ENCODE measurements at regions not wholly inside any gene's neighbourhood (a gene's known extent, or its start where the extent isn't known, plus 50 kb on each side); places are given as distances from the start of the nearest gene placed in this dataset.

DNA sequence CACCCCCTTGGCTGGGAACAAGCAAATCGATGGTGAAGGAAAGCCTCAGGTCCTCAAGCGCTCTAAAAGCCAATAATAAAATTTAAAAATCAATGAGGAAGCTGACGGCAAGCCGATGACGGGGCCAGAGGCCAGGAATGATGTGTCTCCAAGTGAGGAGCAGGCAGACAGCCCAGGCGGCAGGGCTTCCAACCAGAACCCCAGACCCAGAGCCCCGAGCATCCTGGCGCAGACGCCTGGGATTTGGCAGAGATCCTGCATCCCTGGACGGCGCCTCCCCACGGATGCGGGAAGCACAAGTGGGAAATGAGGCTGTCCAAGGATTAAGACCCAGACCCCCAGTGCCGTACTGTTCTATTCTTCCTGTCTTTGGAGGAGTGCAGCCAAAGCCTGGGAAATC, 123.0 kb upstream of the PROK2 start:
- H3K4me3 ChIP-seq (ENCODE audit: extremely low read depth in 1 of 4, insufficient read depth in 2 of 4, low read depth in 3 of 4, low read length in 4 of 4), result no peak overlapping the region
- H3K4me1 ChIP-seq (replicated peaks in 1 of 4; ENCODE audit: control insufficient read depth in 3 of 4, insufficient read depth in 4 of 4, low read length in 3 of 4), result peaks cover 0 to 4% (median 2%) of the 10 kb centered on the region in 4 experiments; a peak in 2 of 7 replicates
- 93% methylated on average over 14 of the region's 14 CpGs; no CpG with 5 or more reads in 1 of the 2 experiments for WGBS, 2 experiments (ENCODE audit: extremely low coverage in 1 of 2, insufficient coverage in 1 of 2, insufficient read length in 1 of 2, insufficient replicate concordance in 2 of 2, low coverage in 1 of 2, low lambda C conversion rate in 2 of 2, missing lambda C conversion rate in 1 of 2)
- no peak overlapping the region for H3K56ac ChIP-seq (replicated peaks; ENCODE audit: insufficient read length, low read depth, low read length)
- H2BK20ac ChIP-seq (ENCODE audit: low read length), result no peak overlapping the region
- no peak overlapping the region for H2BK15ac ChIP-seq (ENCODE audit: low read length)
- H4K8ac ChIP-seq (ENCODE audit: extremely low read depth, insufficient read depth, low read length), result 0 out of 2 replicates have a peak overlapping the region, but pooled peaks have one; percentile 51
- H3K27me3 ChIP-seq (replicated peaks in 1 of 4; ENCODE audit: control insufficient read depth in 3 of 4, extremely low read depth in 1 of 4, insufficient read depth in 3 of 4, low read length in 3 of 4), result peaks cover 0 to 1% (median 0%) of the 10 kb centered on the region in 4 experiments; a peak in 1 of 7 replicates
- H2BK120ac ChIP-seq (replicated peaks; ENCODE audit: low read depth, low read length), result no peak overlapping the region
- POLR2A ChIA-PET (ENCODE audit: partially characterized antibody), result no interaction called here
- no peaks in the 10 kb centered on the region for H3K79me2 ChIP-seq (ENCODE audit: control insufficient read depth in 1 of 2, insufficient read depth in 2 of 2, low read length in 2 of 2)
- peaks cover 2 to 4% of the 10 kb centered on the region in 2 experiments; a peak in 1 of 4 replicates for H3K9me3 ChIP-seq (ENCODE audit: insufficient read depth in 2 of 2, low read depth in 1 of 2, low read length in 1 of 2)
- H4K91ac ChIP-seq (replicated peaks; ENCODE audit: insufficient read length, low read length), result no peak overlapping the region
- H2BK12ac ChIP-seq (ENCODE audit: low read depth, low read length), result no peak overlapping the region
- H2AK5ac ChIP-seq (ENCODE audit: low read depth, low read length), result no peak overlapping the region
- FAIRE-seq (no peak), DNase-seq (ENCODE audit: low read depth in 1 of 2, low spot score in 2 of 2) (no peak)
- no peaks in the 10 kb centered on the region for H3K36me3 ChIP-seq (ENCODE audit: control insufficient read depth in 2 of 4, insufficient read depth in 4 of 4, low read length in 3 of 4)
- H3K4ac ChIP-seq (replicated peaks; ENCODE audit: insufficient read length, low read depth, low read length), result no peak overlapping the region
- no peak overlapping the region for H3K18ac ChIP-seq (ENCODE audit: extremely low read depth, low read length)
- H3K4me2 ChIP-seq (ENCODE audit: insufficient read depth in 1 of 2, low read depth in 2 of 2, low read length in 2 of 2), result no peak overlapping the region
- H3K14ac ChIP-seq (ENCODE audit: insufficient read length), result no peak overlapping the region
- H2AFZ ChIP-seq (ENCODE audit: low read length), result no peak overlapping the region
- H4K5ac ChIP-seq (ENCODE audit: insufficient read length, low read depth, low read length), result no peak overlapping the region
- no peak overlapping the region for H2BK5ac ChIP-seq (ENCODE audit: low read depth, low read length)
- H3K27ac ChIP-seq (ENCODE audit: low read depth, low read length), result no peak overlapping the region
- CTCF ChIA-PET (ENCODE audit: partially characterized antibody), result interaction anchor here (0.6 to 1.5 kb wide), 5 partner anchors 8 to 197 kb away, joined by 3 to 5 read pairs (median 3); no protein-coding TSS in a partner anchor
- no peaks in the 10 kb centered on the region for H3K79me1 ChIP-seq (ENCODE audit: low read depth, low read length)
- no peak overlapping the region for H3K9ac ChIP-seq (replicated peaks in 1 of 4; ENCODE audit: extremely low read depth in 1 of 4, low read depth in 3 of 4, low read length in 3 of 4)
- H3K23me2 ChIP-seq (ENCODE audit: low read depth, low read length), result no peaks in the 10 kb centered on the region
- H3K23ac ChIP-seq (ENCODE audit: insufficient read length), result no peak overlapping the region
- H4K20me1 ChIP-seq (replicated peaks in 1 of 2; ENCODE audit: control insufficient read depth in 1 of 2, insufficient read depth in 2 of 2, low read length in 2 of 2), result no peaks in the 10 kb centered on the region
- TF ChIP-seq CHD2 (IDR thresholded peaks at IDR 0.05; ENCODE audit: low read length) (no peak), YY1 (IDR thresholded peaks at IDR 0.05; ENCODE audit: low read depth, low read length) (no peak)

Measured in H1 (cell line).